Calu3 (cell line): ENCODE measurements at regions not wholly inside any gene's neighbourhood (a gene's known extent, or its start where the extent isn't known, plus 50 kb on each side); places are given as distances from the start of the nearest gene placed in this dataset.

Experiments
- BruUV-seq: library from RNA; stranded (reverse); fragments of 400-500 nt; replicated peaks from 2 replicates; lab custom pipeline; 2021; lab: Mats Ljungman, UMichigan
- CTCF ChIA-PET: fragments of 300-600 bp; sonication (Branson Sonifier 250); formaldehyde crosslinking; loops from one replicate; lab custom pipeline; 2022; ENCODE audit warnings: antibody characterized with exemption; lab: Charles Lee
- DNase-seq: peaks from one replicate; pipeline ENCODE4 v3.0.0; 2022
- H3K27ac Mint-ChIP-seq: one replicate; pipeline ENCODE4 v1.8.0; 2022; ENCODE audit warnings: mixed read lengths; ENCODE audit not compliant: unreplicated experiment
- H3K27me3 Mint-ChIP-seq: one replicate; pipeline ENCODE4 v1.8.0; 2022; ENCODE audit warnings: mixed read lengths; ENCODE audit not compliant: unreplicated experiment
- H3K36me3 Mint-ChIP-seq: one replicate; pipeline ENCODE4 v1.8.0; 2022; ENCODE audit warnings: mild to moderate bottlenecking, moderate library complexity, mixed read lengths; ENCODE audit not compliant: insufficient read depth, unreplicated experiment
- H3K4me1 Mint-ChIP-seq: one replicate; pipeline ENCODE4 v1.8.0; 2022; ENCODE audit warnings: mild to moderate bottlenecking, low read depth, mixed read lengths; ENCODE audit not compliant: unreplicated experiment
- H3K4me3 Mint-ChIP-seq: one replicate; pipeline ENCODE4 v1.8.0; 2022; ENCODE audit warnings: mild to moderate bottlenecking, low read depth, moderate library complexity, mixed read lengths; ENCODE audit not compliant: unreplicated experiment
- H3K9me3 Mint-ChIP-seq: one replicate; pipeline ENCODE4 v1.8.0; 2022; ENCODE audit warnings: low read depth, mixed read lengths; ENCODE audit not compliant: unreplicated experiment
- CTCF ChIP-seq: fragments of 200-600 bp; IDR thresholded peaks from one replicate; pipeline ENCODE4 v1.8.0; 2022; ENCODE audit warnings: antibody characterized with exemption; ENCODE audit not compliant: unreplicated experiment
- intact Hi-C: fragments of 100-400 bp; cut with micrococcal nuclease; formaldehyde crosslinking; loops from one replicate; pipeline ENCODE4 v1.10.0; 2022; ENCODE audit not compliant: unreplicated experiment

- no peak overlapping the region for H3K4me3 Mint-ChIP-seq
- H3K27ac Mint-ChIP-seq = no peak overlapping the region
- intact Hi-C loops = no loop called here
- no peaks in the 10 kb centered on the region for H3K9me3 Mint-ChIP-seq
- H3K36me3 Mint-ChIP-seq = no peaks in the 10 kb centered on the region
- no peak for TF ChIP-seq CTCF
- BruUV-seq = no TSS peak
- CTCF ChIA-PET = no interaction called here
- H3K4me1 Mint-ChIP-seq = no peaks in the 10 kb centered on the region
- H3K27me3 Mint-ChIP-seq = no peaks in the 10 kb centered on the region
- DNase-seq = no peak
Observed at GRCh38 chr13:109682534-109683244, 103.7 kb downstream of the IRS2 start.

- Mint-ChIP-seq H3K36me3 (no peaks in the 10 kb centered on the region), H3K27me3 (no peaks in the 10 kb centered on the region), H3K27ac (no peak overlapping the region), H3K4me1 (no peaks in the 10 kb centered on the region), H3K9me3 (no peaks in the 10 kb centered on the region), H3K4me3 (no peak overlapping the region)
- TF ChIP-seq CTCF = no peak
- DNase-seq = no peak
- no TSS peak for BruUV-seq
- intact Hi-C loops = no loop called here
- CTCF ChIA-PET = no interaction called here
Observed at GRCh38 chr13:109680930-109681329, 105.5 kb downstream of the IRS2 start.

- Mint-ChIP-seq H3K36me3 (no peaks in the 10 kb centered on the region), H3K9me3 (no peaks in the 10 kb centered on the region), H3K4me3 (no peak overlapping the region), H3K27me3 (no peaks in the 10 kb centered on the region), H3K4me1 (no peaks in the 10 kb centered on the region), H3K27ac (no peak overlapping the region)
- no peak for TF ChIP-seq CTCF
- CTCF ChIA-PET = no interaction called here
- intact Hi-C loops = no loop called here
- BruUV-seq = no TSS peak
- DNase-seq = no peak
Observed at GRCh38 chr13:109680288-109680687, 106.1 kb downstream of the IRS2 start.

GRCh38 chr13:109678459-109678858, 107.9 kb downstream of the IRS2 start:
- no peak for DNase-seq
- Mint-ChIP-seq H3K27ac (no peak overlapping the region), H3K9me3 (no peaks in the 10 kb centered on the region), H3K36me3 (no peaks in the 10 kb centered on the region), H3K27me3 (no peaks in the 10 kb centered on the region), H3K4me1 (no peaks in the 10 kb centered on the region), H3K4me3 (no peak overlapping the region)
- no peak for TF ChIP-seq CTCF
- intact Hi-C loops = no loop called here
- CTCF ChIA-PET = no interaction called here
- BruUV-seq = no TSS peak
